Esophagus squamous epithelium (tissue), 4 donors: ENCODE measurements at regions not wholly inside any gene's neighbourhood (a gene's known extent, or its start where the extent isn't known, plus 50 kb on each side); places are given as distances from the start of the nearest gene placed in this dataset.

ENCODE experiments used
- POLR2A ChIP-seq, 4 donors: fragments of 450-650 bp; IDR thresholded peaks; one replicate each; pipeline ENCODE4 v1.6.1; 2017; ENCODE audit warnings: antibody characterized with exemption in 4 of 4, mild to moderate bottlenecking in 4 of 4, moderate library complexity in 3 of 4
- TF ChIP-seq, protein P1 (sequence below), 6 experiments: fragments of 450-650 bp in 4 of 6; fragments of 200-600 bp in 2 of 6; sonication (generic) in 2 of 6; IDR thresholded peaks; one replicate each; pipeline ENCODE4 v1.5.1; 2016 to 2019; ENCODE audit warnings: antibody characterized with exemption in 6 of 6, mild to moderate bottlenecking in 4 of 6, moderate library complexity in 4 of 6

DNA sequence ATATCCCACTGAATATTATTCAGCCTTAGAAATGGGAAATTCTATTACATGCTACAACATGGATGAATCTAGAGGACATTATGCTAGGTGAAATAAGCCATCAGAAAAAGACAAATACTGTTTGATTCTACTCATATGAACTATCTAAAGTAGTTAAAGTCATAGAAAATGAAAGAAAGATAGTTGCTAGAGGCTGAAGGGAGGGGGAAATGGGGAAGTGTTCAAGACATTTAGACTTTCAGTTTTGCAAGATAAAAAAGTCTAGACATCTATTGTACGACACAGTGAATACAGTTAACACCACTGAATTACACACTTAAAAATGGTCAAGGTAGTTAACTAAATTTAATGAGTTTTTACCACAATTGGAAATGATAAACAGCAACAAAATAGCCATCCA, 835.9 kb upstream of the CHAC2 start:
- TF ChIP-seq, protein P1, sequence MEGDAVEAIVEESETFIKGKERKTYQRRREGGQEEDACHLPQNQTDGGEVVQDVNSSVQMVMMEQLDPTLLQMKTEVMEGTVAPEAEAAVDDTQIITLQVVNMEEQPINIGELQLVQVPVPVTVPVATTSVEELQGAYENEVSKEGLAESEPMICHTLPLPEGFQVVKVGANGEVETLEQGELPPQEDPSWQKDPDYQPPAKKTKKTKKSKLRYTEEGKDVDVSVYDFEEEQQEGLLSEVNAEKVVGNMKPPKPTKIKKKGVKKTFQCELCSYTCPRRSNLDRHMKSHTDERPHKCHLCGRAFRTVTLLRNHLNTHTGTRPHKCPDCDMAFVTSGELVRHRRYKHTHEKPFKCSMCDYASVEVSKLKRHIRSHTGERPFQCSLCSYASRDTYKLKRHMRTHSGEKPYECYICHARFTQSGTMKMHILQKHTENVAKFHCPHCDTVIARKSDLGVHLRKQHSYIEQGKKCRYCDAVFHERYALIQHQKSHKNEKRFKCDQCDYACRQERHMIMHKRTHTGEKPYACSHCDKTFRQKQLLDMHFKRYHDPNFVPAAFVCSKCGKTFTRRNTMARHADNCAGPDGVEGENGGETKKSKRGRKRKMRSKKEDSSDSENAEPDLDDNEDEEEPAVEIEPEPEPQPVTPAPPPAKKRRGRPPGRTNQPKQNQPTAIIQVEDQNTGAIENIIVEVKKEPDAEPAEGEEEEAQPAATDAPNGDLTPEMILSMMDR (IDR thresholded peaks at IDR 0.05) = no peak
- no peak for TF ChIP-seq POLR2A (IDR thresholded peaks at IDR 0.05)
